ENCODE measurements at regions not wholly inside any gene's neighbourhood (a gene's known extent, or its start where the extent isn't known, plus 50 kb on each side); places are given as distances from the start of the nearest gene placed in this dataset.
"Not testable (repeated sequence)": the region's sequence is repeated elsewhere in the genome, so short reads cannot be mapped to it uniquely, and the experiment has no call there.

GRCh38 chr3:168976969-168977368, 686.5 kb downstream of the MECOM start:
- DNase-seq (ENCODE audit: low read depth in 3 of 3) = no peak

- DNase-seq (ENCODE audit: low read depth in 3 of 3) = no peak
Observed at GRCh38 chr3:168975576-168975975, 687.9 kb downstream of the MECOM start.

GRCh38 chr3:168974617-168975403, 688.7 kb downstream of the MECOM start:
- DNase-seq (ENCODE audit: low read depth in 3 of 3) = no peak

GRCh38 chr3:168973897-168974296, 689.6 kb downstream of the MECOM start:
- no peak for DNase-seq (ENCODE audit: low read depth in 3 of 3)

GRCh38 chr3:168973206-168973605, 690.3 kb downstream of the MECOM start:
- DNase-seq (ENCODE audit: low read depth in 3 of 3) = no peak

- DNase-seq (ENCODE audit: low read depth in 3 of 3) = no peak
Observed at GRCh38 chr3:168968609-168969008, 694.9 kb downstream of the MECOM start.

GRCh38 chr3:168964736-168965135, 698.8 kb downstream of the MECOM start:
- DNase-seq (ENCODE audit: low read depth in 3 of 3) = no peak

- DNase-seq (ENCODE audit: low read depth in 3 of 3) = no peak
Observed at GRCh38 chr3:168961271-168961670, 702.2 kb downstream of the MECOM start.

GRCh38 chr3:168959731-168960130, 703.8 kb downstream of the MECOM start:
- no peak for DNase-seq (ENCODE audit: low read depth in 3 of 3)

- no peak for DNase-seq (ENCODE audit: low read depth in 3 of 3)
Observed at GRCh38 chr3:168958466-168958865, 705.0 kb downstream of the MECOM start.

GRCh38 chr3:168956076-168956475, 707.4 kb downstream of the MECOM start:
- no peak for DNase-seq (ENCODE audit: low read depth in 3 of 3)

GRCh38 chr3:168952551-168952950, 711.0 kb downstream of the MECOM start:
- no peak for DNase-seq (ENCODE audit: low read depth in 3 of 3)

- DNase-seq (ENCODE audit: low read depth in 3 of 3) = no peak
Observed at GRCh38 chr3:168951884-168952283, 711.6 kb downstream of the MECOM start.

GRCh38 chr3:168951368-168951767, 712.1 kb downstream of the MECOM start:
- DNase-seq (ENCODE audit: low read depth in 3 of 3) = no peak

GRCh38 chr3:168950622-168951021, 712.9 kb downstream of the MECOM start:
- DNase-seq (ENCODE audit: low read depth in 3 of 3) = no peak

- no peak for DNase-seq (ENCODE audit: low read depth in 3 of 3)
Observed at GRCh38 chr3:168939651-168940238, 723.8 kb downstream of the MECOM start.

GRCh38 chr3:168933614-168934013, 729.9 kb downstream of the MECOM start:
- no peak for DNase-seq (ENCODE audit: low read depth in 3 of 3)

- DNase-seq (ENCODE audit: low read depth in 3 of 3) = not testable (repeated sequence)
Observed at GRCh38 chr3:168929997-168930396, 733.5 kb downstream of the MECOM start.

GRCh38 chr3:168926426-168926825, 737.1 kb downstream of the MECOM start:
- no peak for DNase-seq (ENCODE audit: low read depth in 3 of 3)

- no peak for DNase-seq (ENCODE audit: low read depth in 3 of 3)
Observed at GRCh38 chr3:168925568-168925967, 737.9 kb downstream of the MECOM start.

- DNase-seq (ENCODE audit: low read depth in 3 of 3) = no peak
Observed at GRCh38 chr3:168914662-168915061, 748.9 kb downstream of the MECOM start.

GRCh38 chr3:168909260-168909659, 754.3 kb downstream of the MECOM start:
- no peak for DNase-seq (ENCODE audit: low read depth in 3 of 3)

- no peak for DNase-seq (ENCODE audit: low read depth in 3 of 3)
Observed at GRCh38 chr3:168895419-168895818, 768.1 kb downstream of the MECOM start.

GRCh38 chr3:168894214-168894613, 769.3 kb downstream of the MECOM start:
- DNase-seq (ENCODE audit: low read depth in 3 of 3) = no peak

Data from stimulated activated CD4-positive, alpha-beta T cell treated with anti-CD3 and anti-CD28 coated beads, TNF-alpha, amount 100 ng/mL, for 48 hours (primary cell).